HFF-Myc (cell line): ENCODE measurements at regions not wholly inside any gene's neighbourhood (a gene's known extent, or its start where the extent isn't known, plus 50 kb on each side); places are given as distances from the start of the nearest gene placed in this dataset.
"Not testable (repeated sequence)": the region's sequence is repeated elsewhere in the genome, so short reads cannot be mapped to it uniquely, and the experiment has no call there.

Source experiments
- DNase-seq: peaks from one replicate; pipeline ENCODE4 v3.0.0-alpha.2; 2011; ENCODE audit warnings: low read depth; ENCODE audit errors: extremely low read depth
- H3K4me3 ChIP-seq: replicated peaks from 2 replicates; pipeline ENCODE4 v1.5.1; 2011; ENCODE audit warnings: low read depth, mild to moderate bottlenecking, control low read depth, low read length
- TF ChIP-seq, protein P1 (sequence below): IDR thresholded peaks from 2 replicates; pipeline ENCODE4 v1.5.1; 2012; ENCODE audit warnings: mild to moderate bottlenecking, low read depth, low read length, control low read depth; ENCODE audit errors: missing control alignments

DNA sequence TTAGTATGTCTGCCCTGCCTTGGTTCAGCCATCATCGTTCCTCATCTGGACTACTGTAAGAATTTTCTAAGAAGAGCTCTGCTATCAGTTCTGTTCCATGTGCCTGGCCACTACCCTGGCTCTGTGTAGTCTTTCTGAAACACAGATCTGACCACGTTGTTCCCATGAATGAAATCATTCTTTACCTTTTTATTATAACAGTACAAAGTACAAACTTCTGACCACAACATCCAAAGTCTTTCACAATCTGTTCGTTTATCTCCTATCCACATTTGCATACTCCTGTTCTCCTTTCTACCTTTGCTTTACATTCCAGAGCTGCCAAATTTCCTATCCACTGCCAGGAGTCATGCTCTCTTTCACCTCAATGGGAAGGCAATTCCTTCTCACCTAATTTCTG, 284.6 kb upstream of the LRP1B start:
- H3K4me3 ChIP-seq = no peak overlapping the region
- TF ChIP-seq, protein P1, sequence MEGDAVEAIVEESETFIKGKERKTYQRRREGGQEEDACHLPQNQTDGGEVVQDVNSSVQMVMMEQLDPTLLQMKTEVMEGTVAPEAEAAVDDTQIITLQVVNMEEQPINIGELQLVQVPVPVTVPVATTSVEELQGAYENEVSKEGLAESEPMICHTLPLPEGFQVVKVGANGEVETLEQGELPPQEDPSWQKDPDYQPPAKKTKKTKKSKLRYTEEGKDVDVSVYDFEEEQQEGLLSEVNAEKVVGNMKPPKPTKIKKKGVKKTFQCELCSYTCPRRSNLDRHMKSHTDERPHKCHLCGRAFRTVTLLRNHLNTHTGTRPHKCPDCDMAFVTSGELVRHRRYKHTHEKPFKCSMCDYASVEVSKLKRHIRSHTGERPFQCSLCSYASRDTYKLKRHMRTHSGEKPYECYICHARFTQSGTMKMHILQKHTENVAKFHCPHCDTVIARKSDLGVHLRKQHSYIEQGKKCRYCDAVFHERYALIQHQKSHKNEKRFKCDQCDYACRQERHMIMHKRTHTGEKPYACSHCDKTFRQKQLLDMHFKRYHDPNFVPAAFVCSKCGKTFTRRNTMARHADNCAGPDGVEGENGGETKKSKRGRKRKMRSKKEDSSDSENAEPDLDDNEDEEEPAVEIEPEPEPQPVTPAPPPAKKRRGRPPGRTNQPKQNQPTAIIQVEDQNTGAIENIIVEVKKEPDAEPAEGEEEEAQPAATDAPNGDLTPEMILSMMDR = no peak
- DNase-seq = no peak

DNA sequence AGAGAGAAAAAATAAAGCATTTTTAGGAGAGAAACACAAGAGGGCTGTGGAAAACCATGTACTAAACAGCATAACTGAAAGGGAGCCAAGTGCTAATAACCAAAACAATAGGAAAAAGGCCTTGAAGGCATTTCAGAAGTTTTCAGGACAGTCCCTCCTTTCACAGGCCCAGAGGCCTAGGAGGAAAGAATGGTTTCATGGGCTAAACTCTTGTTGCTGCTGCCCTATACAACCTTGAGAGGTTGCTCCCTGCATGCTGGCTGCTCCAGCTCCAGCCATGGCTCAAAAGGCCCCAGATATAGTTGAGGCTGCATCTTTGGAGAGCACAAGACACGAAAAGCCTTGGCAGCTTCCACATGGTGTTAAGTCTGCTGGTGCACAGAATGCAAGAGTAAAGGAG, 267.4 kb upstream of the LRP1B start:
- H3K4me3 ChIP-seq = no peak overlapping the region
- TF ChIP-seq, protein P1 = no peak
- no peak for DNase-seq

DNA sequence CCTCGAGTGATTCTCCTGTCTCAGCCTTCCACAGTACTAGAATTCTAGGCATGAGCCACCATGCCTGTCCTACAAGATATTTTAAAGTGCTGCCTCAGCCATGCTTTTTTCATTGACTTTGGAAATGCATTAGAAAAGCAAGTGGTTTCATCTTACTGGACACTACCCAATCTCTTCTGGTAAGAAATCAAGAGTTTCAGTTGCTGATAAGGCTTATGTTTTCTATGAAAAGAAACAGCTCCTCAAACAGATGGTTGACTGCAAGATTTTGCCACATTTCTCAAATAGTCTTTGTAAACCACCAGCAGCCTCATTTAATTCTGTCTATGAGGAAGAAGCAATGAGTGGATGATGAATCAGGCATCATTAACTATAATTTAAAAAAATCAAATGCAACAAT, 264.5 kb upstream of the LRP1B start:
- no peak overlapping the region for H3K4me3 ChIP-seq
- DNase-seq = no peak
- TF ChIP-seq, protein P1 = no peak

DNA sequence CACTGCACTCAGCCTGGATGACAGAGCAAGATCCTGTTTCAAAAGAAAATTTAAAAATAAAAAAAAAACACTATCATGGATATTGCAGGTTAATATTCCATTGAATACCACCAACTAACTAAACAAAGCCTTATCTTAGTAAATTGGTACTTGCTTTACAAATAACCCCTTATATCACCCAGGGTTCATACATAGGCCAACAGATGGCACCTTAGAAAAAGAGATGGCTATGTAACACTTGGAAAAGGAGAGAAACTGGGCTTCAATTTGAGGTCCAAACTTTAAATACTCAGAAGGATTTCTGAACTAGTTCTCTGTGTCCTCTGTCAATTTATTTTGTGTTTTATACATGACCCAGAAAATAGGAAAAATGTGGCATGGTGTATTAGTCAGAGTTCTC, 249.6 kb upstream of the LRP1B start:
- no peak overlapping the region for H3K4me3 ChIP-seq
- TF ChIP-seq, protein P1 = no peak
- DNase-seq = no peak

DNA sequence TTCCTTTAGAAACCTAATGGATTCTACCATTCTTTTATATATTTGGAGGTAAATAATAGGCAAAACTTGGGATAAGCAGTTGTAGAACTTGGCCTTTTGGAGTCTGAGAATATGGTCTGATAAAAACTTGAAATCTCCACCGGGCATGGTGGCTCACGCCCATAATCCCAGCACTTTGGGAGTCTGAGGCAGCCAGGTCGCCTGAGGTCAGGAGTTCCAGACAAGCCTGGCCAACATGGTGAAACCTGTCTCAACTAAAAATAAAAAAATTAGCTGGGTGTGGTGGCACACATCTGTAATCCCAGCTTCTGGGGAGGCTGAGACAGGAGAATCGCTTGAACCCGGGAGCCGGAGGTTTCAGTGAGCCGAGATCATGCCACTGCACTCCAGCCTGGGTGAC, 231.3 kb upstream of the LRP1B start:
- not testable (repeated sequence) for H3K4me3 ChIP-seq, DNase-seq

DNA sequence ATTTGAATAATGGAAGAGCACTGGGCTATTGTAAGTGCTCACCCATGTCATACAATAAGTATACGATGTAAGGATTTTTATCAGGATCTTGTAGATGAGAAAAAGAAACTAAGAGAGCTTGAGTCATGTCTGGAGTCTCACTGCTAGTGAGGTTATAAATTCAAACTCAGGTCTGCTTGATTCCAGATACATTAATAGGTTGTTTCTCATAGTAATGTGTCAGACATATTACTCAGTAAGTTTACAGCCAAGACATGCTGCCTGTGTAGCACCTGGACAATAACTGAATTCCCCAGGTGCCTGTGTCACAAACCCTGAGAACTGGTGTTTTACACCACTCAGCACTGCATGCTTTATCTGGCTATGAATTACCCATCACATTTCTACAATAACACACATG, 216.9 kb upstream of the LRP1B start:
- DNase-seq = no peak
- TF ChIP-seq, protein P1 = no peak
- no peak overlapping the region for H3K4me3 ChIP-seq

DNA sequence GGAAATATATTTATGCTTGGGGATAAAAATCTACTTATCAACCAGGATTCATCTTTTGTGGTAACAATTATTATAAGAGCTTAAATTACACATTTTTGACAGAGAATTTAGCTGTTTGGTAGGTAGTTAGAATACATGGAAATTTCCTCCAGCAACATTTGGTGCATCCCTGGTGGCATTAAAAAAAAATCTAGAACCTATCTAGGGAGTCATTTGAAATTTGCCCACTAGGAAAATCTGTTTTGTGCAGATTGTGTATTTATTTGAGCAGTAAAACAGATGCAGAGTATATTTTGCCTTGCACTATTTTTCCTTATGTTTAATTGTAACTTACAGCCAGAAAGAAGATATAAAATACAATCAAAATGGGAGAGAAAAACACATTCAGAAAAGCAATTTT, 208.4 kb upstream of the LRP1B start:
- H3K4me3 ChIP-seq = no peak overlapping the region
- TF ChIP-seq, protein P1 = no peak
- DNase-seq = no peak

DNA sequence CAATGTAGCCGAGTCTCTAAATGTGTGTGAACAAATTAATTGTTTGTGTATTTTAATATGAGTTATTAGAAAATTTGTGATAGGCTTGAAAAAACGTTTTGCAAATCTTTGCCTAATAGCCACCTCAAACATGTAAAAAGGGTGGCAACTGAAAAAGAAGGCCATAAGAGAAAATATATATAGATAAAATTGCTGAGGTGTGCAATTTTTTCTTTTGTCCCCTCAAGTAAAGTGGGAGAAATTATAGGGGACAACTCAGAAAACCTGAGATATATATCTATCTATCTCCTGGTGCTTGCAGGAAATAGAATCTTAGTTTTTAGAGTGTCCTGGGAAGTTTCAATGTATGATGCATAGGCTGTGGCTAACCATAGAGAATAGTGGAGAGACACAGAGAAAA, 201.4 kb upstream of the LRP1B start:
- no peak overlapping the region for H3K4me3 ChIP-seq
- no peak for DNase-seq
- TF ChIP-seq, protein P1 = no peak
